Fibroblast of mammary gland (primary cell): ENCODE measurements at regions not wholly inside any gene's neighbourhood (a gene's known extent, or its start where the extent isn't known, plus 50 kb on each side); places are given as distances from the start of the nearest gene placed in this dataset.

Experiments used
- DNase-seq: peaks from one replicate; pipeline ENCODE4 v3.0.0-alpha.2; 2010; ENCODE audit warnings: low read depth
- H3K4me3 ChIP-seq: 2 replicates; pipeline ENCODE4 v1.5.1; 2011; ENCODE audit warnings: low read depth, mild to moderate bottlenecking, low read length, moderate library complexity; ENCODE audit not compliant: control insufficient read depth
- CTCF ChIP-seq: conservative IDR thresholded peaks from 2 replicates; pipeline ENCODE4 v1.5.1; 2011; ENCODE audit warnings: low read depth, low read length, inconsistent platforms; ENCODE audit not compliant: control insufficient read depth, insufficient read depth

GRCh38 chr2:12325806-12326205 is 390.9 kb upstream of the TRIB2 start:
- no peak for DNase-seq
- no peak overlapping the region for H3K4me3 ChIP-seq
- TF ChIP-seq CTCF: no peak

- no peak for TF ChIP-seq CTCF
- no peak overlapping the region for H3K4me3 ChIP-seq
- DNase-seq: no peak
Measured at GRCh38 chr2:12326449-12327190, 390.1 kb upstream of the TRIB2 start.

GRCh38 chr2:12330916-12331315 is 385.8 kb upstream of the TRIB2 start:
- H3K4me3 ChIP-seq: no peak overlapping the region
- TF ChIP-seq CTCF: no peak
- peak; percentile 75 for DNase-seq

GRCh38 chr2:12331698-12332097 is 385.0 kb upstream of the TRIB2 start:
- TF ChIP-seq CTCF: no peak
- H3K4me3 ChIP-seq: no peak overlapping the region
- DNase-seq: no peak

GRCh38 chr2:12333293-12333692 is 383.4 kb upstream of the TRIB2 start:
- H3K4me3 ChIP-seq: no peak overlapping the region
- DNase-seq: no peak
- TF ChIP-seq CTCF: no peak

GRCh38 chr2:12334412-12334966 is 382.2 kb upstream of the TRIB2 start:
- TF ChIP-seq CTCF: no peak
- no peak for DNase-seq
- no peak overlapping the region for H3K4me3 ChIP-seq
